WTC11 (cell line): ENCODE measurements at regions not wholly inside any gene's neighbourhood (a gene's known extent, or its start where the extent isn't known, plus 50 kb on each side); places are given as distances from the start of the nearest gene placed in this dataset.
A peak's percentile ranks its signal among the peaks of the same experiment; 100 is the strongest.

Experiments used
- ATAC-seq: fragments of 200-7000 bp; cut with Tn5 transposase; 2 replicates; pipeline ENCODE4 v1.10.0; 2021; ENCODE audit warnings: mild to moderate bottlenecking, moderate library complexity
- CTCF ChIA-PET: fragments of 300-600 bp; sonication (Branson Sonifier 250); formaldehyde crosslinking; loops from one replicate; lab custom pipeline; 2021; ENCODE audit warnings: antibody characterized with exemption; lab: Charles Lee
- POLR2A ChIA-PET: fragments of 350-600 bp; sonication (Branson Sonifier 250); formaldehyde crosslinking; loops from one replicate; lab custom pipeline; 2021; ENCODE audit warnings: antibody characterized with exemption; lab: Charles Lee
- DNase-seq: peaks from one replicate; pipeline ENCODE4 v3.0.0; 2021; ENCODE audit warnings: low spot score
- H3K27ac Mint-ChIP-seq: 2 replicates; pipeline ENCODE4 v1.8.0; 2021; ENCODE audit warnings: mixed read lengths
- H3K27me3 Mint-ChIP-seq: 2 replicates; pipeline ENCODE4 v1.8.0; 2021; ENCODE audit warnings: low read depth, mild to moderate bottlenecking, moderate library complexity, mixed read lengths
- H3K36me3 Mint-ChIP-seq: 2 replicates; pipeline ENCODE4 v1.8.0; 2021; ENCODE audit warnings: mixed read lengths
- H3K4me1 Mint-ChIP-seq: 2 replicates; pipeline ENCODE4 v1.8.0; 2022; ENCODE audit warnings: mixed read lengths
- H3K4me3 Mint-ChIP-seq: 2 replicates; pipeline ENCODE4 v1.8.0; 2021; ENCODE audit warnings: mild to moderate bottlenecking, moderate library complexity, mixed read lengths
- H3K9me3 Mint-ChIP-seq: 2 replicates; pipeline ENCODE4 v1.8.0; 2021; ENCODE audit warnings: mixed read lengths
- ATF1 ChIP-seq: sonication (generic); formaldehyde crosslinking; IDR thresholded peaks from 2 replicates; pipeline ENCODE4 v1.8.1; 2023; ENCODE audit warnings: mild to moderate bottlenecking, moderate library complexity, missing genetic modification reagents
- CREB1 ChIP-seq: sonication (generic); formaldehyde crosslinking; IDR thresholded peaks from 2 replicates; pipeline ENCODE4 v1.8.0; 2023; ENCODE audit warnings: mild to moderate bottlenecking, missing genetic modification reagents
- ESRRA ChIP-seq: sonication (generic); formaldehyde crosslinking; IDR thresholded peaks from 2 replicates; pipeline ENCODE4 v1.8.1; 2022; ENCODE audit warnings: mild to moderate bottlenecking, missing genetic modification reagents, borderline replicate concordance
- GRHL2 ChIP-seq: fragments of 250-450 bp; sonication (Bioruptor Pico); IDR thresholded peaks from 2 replicates; pipeline ENCODE4 v1.8.0; 2022; ENCODE audit warnings: mild to moderate bottlenecking, moderate library complexity; ENCODE audit not compliant: insufficient replicate concordance, severe bottlenecking
- HMGA2 ChIP-seq: fragments of 250-450 bp; sonication (Bioruptor Pico); IDR thresholded peaks from 2 replicates; pipeline ENCODE4 v1.4.0; 2021; ENCODE audit warnings: mild to moderate bottlenecking, moderate library complexity
- IRF2 ChIP-seq: sonication (generic); formaldehyde crosslinking; IDR thresholded peaks from 2 replicates; pipeline ENCODE4 v1.8.0; 2022; ENCODE audit warnings: low read depth, missing genetic modification reagents, borderline replicate concordance
- JAZF1 ChIP-seq: fragments of 250-450 bp; sonication (Bioruptor Pico); IDR thresholded peaks from 2 replicates; pipeline ENCODE4 v1.9.0; 2021; ENCODE audit warnings: moderate library complexity, mild to moderate bottlenecking, inconsistent platforms
- MXD4 ChIP-seq: fragments of 250-450 bp; sonication (Bioruptor Pico); IDR thresholded peaks from 2 replicates; pipeline ENCODE4 v1.8.0; 2021; ENCODE audit warnings: mild to moderate bottlenecking, moderate library complexity, borderline replicate concordance
- NFATC4 ChIP-seq: fragments of 250-450 bp; sonication (Bioruptor Pico); IDR thresholded peaks from 2 replicates; pipeline ENCODE4 v1.9.0; 2021; ENCODE audit warnings: mild to moderate bottlenecking
- NR2C2 ChIP-seq: sonication (generic); formaldehyde crosslinking; IDR thresholded peaks from 2 replicates; pipeline ENCODE4 v1.8.0; 2022; ENCODE audit warnings: mild to moderate bottlenecking, missing genetic modification reagents
- PRRX2 ChIP-seq: fragments of 250-450 bp; sonication (Bioruptor Pico); IDR thresholded peaks from 2 replicates; pipeline ENCODE4 v1.8.0; 2021; ENCODE audit warnings: mild to moderate bottlenecking
- SMAD3 ChIP-seq: sonication (generic); formaldehyde crosslinking; IDR thresholded peaks from 2 replicates; pipeline ENCODE4 v1.8.0; 2022; ENCODE audit warnings: missing genetic modification reagents, mild to moderate bottlenecking, borderline replicate concordance
- TEAD1 ChIP-seq: sonication (generic); formaldehyde crosslinking; IDR thresholded peaks from 2 replicates; pipeline ENCODE4 v1.8.0; 2022; ENCODE audit warnings: mild to moderate bottlenecking, missing genetic modification reagents
- TEAD4 ChIP-seq: sonication (generic); formaldehyde crosslinking; IDR thresholded peaks from 2 replicates; pipeline ENCODE4 v1.8.0; 2022; ENCODE audit warnings: mild to moderate bottlenecking, missing genetic modification reagents
- ZBTB21 ChIP-seq: sonication (generic); formaldehyde crosslinking; IDR thresholded peaks from 2 replicates; pipeline ENCODE4 v1.8.1; 2023; ENCODE audit warnings: mild to moderate bottlenecking, missing genetic modification reagents, borderline replicate concordance
- ZNF138 ChIP-seq: sonication (generic); formaldehyde crosslinking; conservative IDR thresholded peaks from 2 replicates; pipeline ENCODE4 v1.8.1; 2022; ENCODE audit warnings: mild to moderate bottlenecking, moderate library complexity, missing genetic modification reagents
- TF ChIP-seq, protein P1 (sequence below): sonication (generic); formaldehyde crosslinking; IDR thresholded peaks from 2 replicates; pipeline ENCODE4 v1.8.0; 2022; ENCODE audit warnings: mild to moderate bottlenecking, missing genetic modification reagents
- TF ChIP-seq, protein P2 (sequence below): fragments of 250-450 bp; sonication (Bioruptor Pico); IDR thresholded peaks from 2 replicates; pipeline ENCODE4 v1.9.0; 2021; ENCODE audit warnings: mild to moderate bottlenecking
- TF ChIP-seq, protein P3 (sequence below): sonication (generic); formaldehyde crosslinking; IDR thresholded peaks from 2 replicates; pipeline ENCODE4 v1.8.1; 2023; ENCODE audit warnings: mild to moderate bottlenecking, missing genetic modification reagents, moderate library complexity
- TF ChIP-seq, protein P4 (sequence below): sonication (generic); formaldehyde crosslinking; IDR thresholded peaks from 2 replicates; pipeline ENCODE4 v1.8.1; 2022; ENCODE audit warnings: mild to moderate bottlenecking, moderate library complexity, missing genetic modification reagents
- TF ChIP-seq, protein P5 (sequence below): sonication (generic); formaldehyde crosslinking; IDR thresholded peaks from 2 replicates; pipeline ENCODE4 v1.8.1; 2023; ENCODE audit warnings: mild to moderate bottlenecking, missing genetic modification reagents
- TF ChIP-seq, protein P6 (sequence below): sonication (generic); formaldehyde crosslinking; IDR thresholded peaks from 2 replicates; pipeline ENCODE4 v1.8.0; 2022; ENCODE audit warnings: mild to moderate bottlenecking, missing genetic modification reagents

DNA sequence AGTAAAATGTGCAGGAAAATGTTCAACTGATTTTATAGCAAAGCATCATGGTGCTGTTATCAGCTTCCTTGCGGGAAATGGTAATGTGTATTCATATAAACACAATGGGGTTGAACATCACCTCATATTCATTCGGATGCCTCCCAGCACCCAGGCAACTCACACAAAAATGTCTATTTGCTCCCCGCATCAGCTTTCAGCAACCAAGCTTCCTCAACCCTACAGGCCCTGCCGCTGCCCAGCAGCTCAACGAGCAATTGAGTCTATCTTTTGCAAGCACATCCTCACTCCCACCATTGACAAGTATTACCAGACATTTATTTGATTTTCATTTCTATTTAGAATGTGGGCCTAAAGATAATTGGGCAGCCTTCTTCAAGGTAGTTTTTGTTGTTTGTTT, 2161.4 kb upstream of the PIK3C3 start:
- TF ChIP-seq NR2C2 (CRISPR knock-in tag) (no peak), GRHL2 (CRISPR knock-in tag) (no peak), ATF1 (CRISPR knock-in tag) (no peak), ZBTB21 (no peak), HMGA2 (CRISPR knock-in tag) (no peak), ZNF138 (CRISPR knock-in tag) (no peak), PRRX2 (no peak), JAZF1 (CRISPR knock-in tag) (no peak)
- TF ChIP-seq, protein P1, sequence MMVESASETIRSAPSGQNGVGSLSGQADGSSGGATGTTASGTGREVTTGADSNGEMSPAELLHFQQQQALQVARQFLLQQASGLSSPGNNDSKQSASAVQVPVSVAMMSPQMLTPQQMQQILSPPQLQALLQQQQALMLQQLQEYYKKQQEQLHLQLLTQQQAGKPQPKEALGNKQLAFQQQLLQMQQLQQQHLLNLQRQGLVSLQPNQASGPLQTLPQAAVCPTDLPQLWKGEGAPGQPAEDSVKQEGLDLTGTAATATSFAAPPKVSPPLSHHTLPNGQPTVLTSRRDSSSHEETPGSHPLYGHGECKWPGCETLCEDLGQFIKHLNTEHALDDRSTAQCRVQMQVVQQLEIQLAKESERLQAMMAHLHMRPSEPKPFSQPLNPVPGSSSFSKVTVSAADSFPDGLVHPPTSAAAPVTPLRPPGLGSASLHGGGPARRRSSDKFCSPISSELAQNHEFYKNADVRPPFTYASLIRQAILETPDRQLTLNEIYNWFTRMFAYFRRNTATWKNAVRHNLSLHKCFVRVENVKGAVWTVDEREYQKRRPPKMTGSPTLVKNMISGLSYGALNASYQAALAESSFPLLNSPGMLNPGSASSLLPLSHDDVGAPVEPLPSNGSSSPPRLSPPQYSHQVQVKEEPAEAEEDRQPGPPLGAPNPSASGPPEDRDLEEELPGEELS (CRISPR knock-in tag): no peak
- TF ChIP-seq, protein P2, sequence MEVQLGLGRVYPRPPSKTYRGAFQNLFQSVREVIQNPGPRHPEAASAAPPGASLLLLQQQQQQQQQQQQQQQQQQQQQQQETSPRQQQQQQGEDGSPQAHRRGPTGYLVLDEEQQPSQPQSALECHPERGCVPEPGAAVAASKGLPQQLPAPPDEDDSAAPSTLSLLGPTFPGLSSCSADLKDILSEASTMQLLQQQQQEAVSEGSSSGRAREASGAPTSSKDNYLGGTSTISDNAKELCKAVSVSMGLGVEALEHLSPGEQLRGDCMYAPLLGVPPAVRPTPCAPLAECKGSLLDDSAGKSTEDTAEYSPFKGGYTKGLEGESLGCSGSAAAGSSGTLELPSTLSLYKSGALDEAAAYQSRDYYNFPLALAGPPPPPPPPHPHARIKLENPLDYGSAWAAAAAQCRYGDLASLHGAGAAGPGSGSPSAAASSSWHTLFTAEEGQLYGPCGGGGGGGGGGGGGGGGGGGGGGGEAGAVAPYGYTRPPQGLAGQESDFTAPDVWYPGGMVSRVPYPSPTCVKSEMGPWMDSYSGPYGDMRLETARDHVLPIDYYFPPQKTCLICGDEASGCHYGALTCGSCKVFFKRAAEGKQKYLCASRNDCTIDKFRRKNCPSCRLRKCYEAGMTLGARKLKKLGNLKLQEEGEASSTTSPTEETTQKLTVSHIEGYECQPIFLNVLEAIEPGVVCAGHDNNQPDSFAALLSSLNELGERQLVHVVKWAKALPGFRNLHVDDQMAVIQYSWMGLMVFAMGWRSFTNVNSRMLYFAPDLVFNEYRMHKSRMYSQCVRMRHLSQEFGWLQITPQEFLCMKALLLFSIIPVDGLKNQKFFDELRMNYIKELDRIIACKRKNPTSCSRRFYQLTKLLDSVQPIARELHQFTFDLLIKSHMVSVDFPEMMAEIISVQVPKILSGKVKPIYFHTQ: no peak
- ATAC-seq (no peak), DNase-seq (no peak)
- Mint-ChIP-seq H3K4me1 (peaks cover 65% of the 10 kb centered on the region), H3K36me3 (no peaks in the 10 kb centered on the region), H3K27ac (no peak overlapping the region), H3K9me3 (no peaks in the 10 kb centered on the region), H3K27me3 (no peaks in the 10 kb centered on the region), H3K4me3 (no peak overlapping the region)
- ChIA-PET POLR2A (interaction anchor here (0.5 kb wide), 1 partner anchor 260 kb away, joined by 7 read pairs; no protein-coding TSS in a partner anchor), CTCF (interaction anchor here (0.8 kb wide), 1 partner anchor 47 kb away, joined by 6 read pairs; no protein-coding TSS in a partner anchor)

DNA sequence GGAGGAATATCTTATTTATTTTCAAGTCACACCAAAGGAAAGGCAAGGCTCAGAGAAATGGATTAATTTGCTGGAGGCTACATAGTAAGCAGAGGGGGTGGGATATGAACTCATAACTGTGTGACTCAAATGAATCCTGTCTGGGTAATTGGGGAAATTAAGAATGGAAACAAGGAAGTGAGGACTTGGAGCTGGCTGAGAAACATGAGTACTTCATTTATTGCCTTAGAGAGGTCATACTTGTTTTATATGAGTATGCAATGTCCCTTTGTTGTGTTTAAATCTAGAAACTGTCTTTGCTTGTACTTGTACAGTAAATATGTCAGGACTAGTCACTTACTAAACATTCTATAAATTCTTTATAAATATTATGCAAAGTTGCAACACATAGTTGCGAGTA, 2166.7 kb upstream of the PIK3C3 start:
- Mint-ChIP-seq H3K4me1 (peaks cover 67% of the 10 kb centered on the region), H3K9me3 (no peaks in the 10 kb centered on the region), H3K27me3 (no peaks in the 10 kb centered on the region)

More for the DNA sequence above, 2166.7 kb upstream of the PIK3C3 start:
- no peak overlapping the region for H3K4me3 Mint-ChIP-seq
- H3K27ac Mint-ChIP-seq: peak overlapping the region; percentile 46; the same call in 1 of the 2 replicates
- TF ChIP-seq IRF2 (no peak), NFATC4 (CRISPR knock-in tag) (no peak), MXD4 (CRISPR knock-in tag) (no peak), TEAD1 (CRISPR knock-in tag) (no peak), CREB1 (CRISPR knock-in tag) (no peak), SMAD3 (CRISPR knock-in tag) (no peak), ESRRA (CRISPR knock-in tag) (no peak), TEAD4 (CRISPR knock-in tag) (no peak)
- TF ChIP-seq, protein P3, sequence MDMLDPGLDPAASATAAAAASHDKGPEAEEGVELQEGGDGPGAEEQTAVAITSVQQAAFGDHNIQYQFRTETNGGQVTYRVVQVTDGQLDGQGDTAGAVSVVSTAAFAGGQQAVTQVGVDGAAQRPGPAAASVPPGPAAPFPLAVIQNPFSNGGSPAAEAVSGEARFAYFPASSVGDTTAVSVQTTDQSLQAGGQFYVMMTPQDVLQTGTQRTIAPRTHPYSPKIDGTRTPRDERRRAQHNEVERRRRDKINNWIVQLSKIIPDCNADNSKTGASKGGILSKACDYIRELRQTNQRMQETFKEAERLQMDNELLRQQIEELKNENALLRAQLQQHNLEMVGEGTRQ (CRISPR knock-in tag): no peak
- TF ChIP-seq, protein P4, sequence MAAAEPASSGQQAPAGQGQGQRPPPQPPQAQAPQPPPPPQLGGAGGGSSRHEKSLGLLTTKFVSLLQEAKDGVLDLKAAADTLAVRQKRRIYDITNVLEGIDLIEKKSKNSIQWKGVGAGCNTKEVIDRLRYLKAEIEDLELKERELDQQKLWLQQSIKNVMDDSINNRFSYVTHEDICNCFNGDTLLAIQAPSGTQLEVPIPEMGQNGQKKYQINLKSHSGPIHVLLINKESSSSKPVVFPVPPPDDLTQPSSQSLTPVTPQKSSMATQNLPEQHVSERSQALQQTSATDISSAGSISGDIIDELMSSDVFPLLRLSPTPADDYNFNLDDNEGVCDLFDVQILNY (CRISPR knock-in tag): no peak
- TF ChIP-seq, protein P5, sequence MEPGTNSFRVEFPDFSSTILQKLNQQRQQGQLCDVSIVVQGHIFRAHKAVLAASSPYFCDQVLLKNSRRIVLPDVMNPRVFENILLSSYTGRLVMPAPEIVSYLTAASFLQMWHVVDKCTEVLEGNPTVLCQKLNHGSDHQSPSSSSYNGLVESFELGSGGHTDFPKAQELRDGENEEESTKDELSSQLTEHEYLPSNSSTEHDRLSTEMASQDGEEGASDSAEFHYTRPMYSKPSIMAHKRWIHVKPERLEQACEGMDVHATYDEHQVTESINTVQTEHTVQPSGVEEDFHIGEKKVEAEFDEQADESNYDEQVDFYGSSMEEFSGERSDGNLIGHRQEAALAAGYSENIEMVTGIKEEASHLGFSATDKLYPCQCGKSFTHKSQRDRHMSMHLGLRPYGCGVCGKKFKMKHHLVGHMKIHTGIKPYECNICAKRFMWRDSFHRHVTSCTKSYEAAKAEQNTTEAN (CRISPR knock-in tag): no peak
- TF ChIP-seq, protein P6, sequence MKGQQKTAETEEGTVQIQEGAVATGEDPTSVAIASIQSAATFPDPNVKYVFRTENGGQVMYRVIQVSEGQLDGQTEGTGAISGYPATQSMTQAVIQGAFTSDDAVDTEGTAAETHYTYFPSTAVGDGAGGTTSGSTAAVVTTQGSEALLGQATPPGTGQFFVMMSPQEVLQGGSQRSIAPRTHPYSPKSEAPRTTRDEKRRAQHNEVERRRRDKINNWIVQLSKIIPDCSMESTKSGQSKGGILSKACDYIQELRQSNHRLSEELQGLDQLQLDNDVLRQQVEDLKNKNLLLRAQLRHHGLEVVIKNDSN (CRISPR knock-in tag): no peak
- ChIA-PET POLR2A (no interaction called here), CTCF (no interaction called here)
- no peak for ATAC-seq
- H3K36me3 Mint-ChIP-seq: no peaks in the 10 kb centered on the region
- DNase-seq: no peak
